GM19238 (cell line): ENCODE measurements at regions not wholly inside any gene's neighbourhood (a gene's known extent, or its start where the extent isn't known, plus 50 kb on each side); places are given as distances from the start of the nearest gene placed in this dataset.

Experiments
- DNase-seq: peaks from one replicate; pipeline ENCODE4 v3.0.0; 2011; ENCODE audit warnings: low spot score; ENCODE audit not compliant: insufficient read length

DNA sequence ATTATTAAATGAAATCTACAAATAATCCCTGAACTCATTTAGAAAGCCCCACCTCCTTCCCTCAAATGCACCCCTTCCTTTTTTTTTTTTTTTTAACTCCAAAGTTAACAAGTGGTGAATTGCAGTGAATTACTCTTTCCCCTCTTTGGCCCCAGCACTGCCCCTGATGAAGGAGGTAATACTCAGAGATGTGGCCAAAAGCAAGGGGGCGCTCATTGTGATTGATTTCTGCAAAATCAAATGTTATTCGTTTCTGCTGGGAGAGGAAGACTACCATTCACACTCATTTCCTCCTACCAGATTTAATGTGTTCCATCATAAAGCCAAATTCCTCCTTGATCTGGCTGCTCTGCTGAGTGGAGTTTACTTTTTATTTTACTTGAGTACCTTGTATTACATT lies 259.4 kb downstream of the GPD2 start:
- DNase-seq, result no peak

DNA sequence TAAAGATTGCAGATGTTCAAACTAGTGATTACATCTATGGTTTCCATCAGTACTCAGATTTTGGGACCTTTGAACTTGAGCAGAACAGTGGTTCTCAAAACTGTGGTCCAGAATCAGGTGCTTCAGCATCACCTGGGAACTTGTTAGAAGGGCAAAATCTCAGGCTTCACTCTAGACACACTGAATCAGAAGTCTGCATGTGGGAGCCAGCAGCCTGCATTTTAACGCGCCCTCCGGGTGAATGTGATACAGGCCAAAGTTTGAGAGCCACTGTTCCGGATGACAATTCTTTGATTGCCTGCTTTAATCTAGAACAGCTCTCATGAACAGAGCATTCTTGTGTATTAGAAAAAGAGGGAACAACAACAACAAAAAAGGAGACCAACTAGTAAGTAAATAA lies 261.7 kb downstream of the GPD2 start:
- no peak for DNase-seq

DNA sequence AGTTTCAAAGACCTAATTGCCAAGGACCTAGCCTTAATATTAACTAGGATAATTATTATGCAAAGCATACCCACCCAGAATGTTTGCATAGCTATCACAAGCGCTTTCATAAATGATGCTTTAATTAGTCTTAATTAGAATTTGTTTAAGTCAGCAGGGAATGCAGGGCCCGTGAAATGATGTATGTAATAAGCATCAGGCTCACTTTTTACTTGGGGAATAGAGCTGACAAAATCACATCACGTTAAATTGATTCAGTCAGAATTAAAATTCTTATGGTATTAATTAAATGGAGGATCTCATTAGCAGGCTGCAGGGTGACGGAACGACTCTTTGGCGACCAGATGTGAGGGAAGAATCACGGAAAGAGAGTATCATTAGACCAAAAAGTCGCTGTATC lies 264.5 kb downstream of the GPD2 start:
- no peak for DNase-seq

DNA sequence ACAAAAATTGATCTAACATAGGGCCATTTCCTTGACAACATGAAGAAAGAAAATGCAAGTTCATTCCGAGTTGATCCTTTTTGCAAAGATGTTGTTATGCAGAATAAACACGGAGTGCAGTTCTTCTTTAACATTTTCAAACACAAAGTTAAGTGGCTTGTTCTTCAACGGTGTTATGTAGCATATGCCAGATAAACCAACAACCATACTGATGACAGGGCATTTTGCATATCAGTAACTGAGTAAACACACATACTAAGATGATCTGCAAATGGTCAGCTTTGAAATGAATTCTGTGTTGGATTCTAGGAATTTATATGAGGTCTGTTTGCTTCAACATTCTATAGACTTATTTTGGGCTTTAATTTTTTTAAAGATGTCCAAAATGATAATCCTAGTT lies 266.4 kb downstream of the GPD2 start:
- no peak for DNase-seq

DNA sequence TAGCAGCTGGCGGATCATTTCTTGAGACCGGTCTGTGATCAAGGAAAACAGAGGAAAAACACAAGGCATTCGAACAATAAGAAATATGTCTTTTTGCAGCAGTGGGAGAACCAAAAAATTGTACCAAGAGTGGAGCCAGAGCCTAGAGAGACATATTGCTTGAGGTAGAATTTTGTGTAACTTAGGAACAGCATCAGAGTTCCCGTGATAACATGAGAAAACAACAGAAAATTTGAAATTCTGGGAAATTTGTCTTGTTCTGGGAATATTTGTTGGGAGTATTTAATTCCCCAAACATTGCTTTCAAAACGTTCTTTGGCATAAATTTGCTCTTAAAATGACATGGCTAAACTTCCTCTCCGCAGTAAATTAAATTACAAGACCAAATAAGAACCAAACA lies 267.5 kb downstream of the GPD2 start:
- no peak for DNase-seq

DNA sequence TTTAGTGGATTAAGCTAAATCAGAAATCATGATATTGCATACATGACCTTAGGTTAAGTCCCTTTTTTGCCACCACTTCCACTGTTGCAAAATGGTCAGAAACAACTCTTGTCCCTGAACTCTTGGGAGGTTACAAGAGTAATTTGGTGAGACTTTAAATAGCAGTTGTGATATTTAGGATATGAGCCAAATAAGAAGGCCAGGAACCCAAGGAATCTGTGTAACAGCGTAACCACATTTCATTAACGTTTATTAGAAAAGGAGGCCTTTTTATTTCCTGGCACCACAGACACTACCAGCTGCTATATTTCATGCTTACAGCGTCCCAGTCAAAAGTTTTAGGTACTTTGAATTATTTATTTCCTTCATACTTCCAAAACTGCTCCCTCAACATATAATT lies 268.0 kb downstream of the GPD2 start:
- DNase-seq, result no peak

DNA sequence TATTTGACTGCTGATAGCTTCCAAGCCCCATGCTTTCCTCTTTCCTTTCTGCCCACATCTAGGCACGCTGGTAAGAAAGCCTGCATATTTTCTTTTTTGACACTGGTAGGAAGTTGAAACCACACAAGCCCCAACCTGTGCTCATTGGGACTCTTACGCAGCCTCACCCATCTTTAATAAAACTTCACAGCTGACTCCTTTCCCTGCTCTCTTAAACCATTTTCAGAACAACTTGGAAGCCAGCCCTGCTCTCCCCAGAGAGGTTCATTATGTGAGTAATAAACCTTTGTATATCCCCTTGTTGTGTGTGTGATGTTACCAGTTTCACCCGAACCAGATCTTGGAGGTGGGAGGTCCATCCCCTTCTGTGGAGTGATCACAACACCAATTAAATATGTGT lies 268.4 kb downstream of the GPD2 start:
- DNase-seq, result no peak

DNA sequence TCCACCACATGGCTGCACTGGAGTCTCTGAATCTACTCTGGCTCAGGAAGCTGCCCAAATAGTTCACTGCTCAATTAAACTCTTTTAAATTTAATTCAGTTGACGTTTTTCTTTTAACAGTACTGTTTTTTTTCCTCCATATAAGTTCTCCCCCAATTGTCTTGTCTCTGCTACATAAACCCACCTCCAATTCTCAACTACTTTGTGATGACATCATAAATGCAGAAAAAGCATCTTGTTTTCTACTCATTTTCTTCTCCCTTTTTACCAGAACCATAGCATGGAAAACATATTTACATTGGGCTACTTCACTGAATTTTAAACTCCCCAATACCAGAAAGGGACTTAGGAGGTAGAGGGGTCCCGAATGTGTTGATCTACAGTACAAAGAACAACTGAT lies 270.4 kb downstream of the GPD2 start:
- no peak for DNase-seq

DNA sequence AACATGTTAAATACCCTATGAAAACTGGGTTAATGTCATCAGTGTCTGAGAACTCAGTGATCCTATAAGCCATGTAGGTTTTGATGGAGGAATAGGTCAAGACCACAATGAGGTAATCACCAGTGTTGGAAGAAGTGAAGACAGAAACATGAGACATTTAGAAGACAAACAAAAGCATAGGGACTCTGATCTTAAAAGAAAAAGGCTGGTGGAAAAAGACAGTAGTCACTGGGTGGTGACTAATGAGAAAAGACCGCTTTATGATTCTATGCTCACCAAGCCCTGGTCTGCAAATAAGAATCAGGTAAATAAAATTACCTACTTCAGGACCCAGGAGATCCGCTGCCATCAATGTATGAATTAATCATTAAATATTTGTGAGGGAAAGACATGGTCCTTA lies 271.9 kb downstream of the GPD2 start:
- DNase-seq, result no peak

DNA sequence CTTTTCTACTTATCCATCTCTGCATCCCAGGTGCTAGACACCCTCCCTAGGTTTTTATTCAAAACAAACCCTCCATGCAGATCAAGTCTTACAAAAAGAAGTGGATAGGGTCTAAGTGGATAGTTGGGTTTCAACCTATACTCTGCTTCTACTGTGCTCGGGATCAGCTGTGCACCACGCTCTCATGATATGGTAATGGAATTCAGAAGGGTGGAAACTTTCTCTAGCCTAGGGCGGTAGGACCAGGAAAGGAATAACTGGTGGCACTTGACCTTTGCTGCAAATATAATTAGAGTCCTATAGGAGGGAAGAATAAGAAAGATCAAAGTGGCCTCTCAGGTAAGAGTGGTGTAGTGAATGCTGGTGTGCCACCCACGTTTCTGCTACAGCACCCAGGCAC lies 272.9 kb downstream of the GPD2 start:
- no peak for DNase-seq

DNA sequence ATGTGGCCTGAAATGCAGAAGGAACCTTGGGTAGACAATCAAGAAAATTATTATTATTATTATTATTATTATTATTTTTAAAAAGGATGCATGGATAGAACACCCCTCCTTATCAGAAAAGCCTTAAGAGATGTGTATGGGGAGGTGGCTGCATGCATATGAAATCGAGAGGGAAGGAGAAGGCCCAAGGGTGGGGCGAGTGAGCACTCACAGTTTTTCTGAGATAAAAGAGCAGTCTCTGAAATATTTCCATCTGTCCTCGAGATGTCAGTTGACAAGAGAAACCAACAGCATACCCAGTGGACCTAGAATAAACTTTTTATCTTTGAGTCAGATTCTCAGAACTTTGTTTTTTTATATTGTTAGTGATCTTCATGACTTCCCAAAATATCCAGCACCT lies 282.9 kb downstream of the GPD2 start:
- no peak for DNase-seq

DNA sequence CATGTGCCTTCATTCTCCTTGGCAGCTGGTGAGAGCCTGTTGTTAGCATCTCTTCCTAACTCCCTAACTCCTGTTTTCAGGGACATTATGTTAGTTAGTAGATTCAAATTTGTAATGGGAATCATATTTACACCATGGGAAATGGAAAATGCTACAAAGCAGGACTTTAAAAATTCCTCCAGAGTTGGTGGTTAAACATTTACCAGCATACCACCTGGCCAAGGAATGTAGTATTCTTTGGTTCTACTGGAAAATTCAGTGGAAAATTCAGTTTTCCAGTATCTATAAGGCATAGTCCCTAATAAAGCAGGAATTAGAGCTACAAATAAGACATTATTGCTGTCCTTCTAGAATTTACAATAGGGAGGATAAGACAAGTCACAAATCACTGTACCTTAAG lies 291.7 kb downstream of the GPD2 start:
- DNase-seq, result no peak

DNA sequence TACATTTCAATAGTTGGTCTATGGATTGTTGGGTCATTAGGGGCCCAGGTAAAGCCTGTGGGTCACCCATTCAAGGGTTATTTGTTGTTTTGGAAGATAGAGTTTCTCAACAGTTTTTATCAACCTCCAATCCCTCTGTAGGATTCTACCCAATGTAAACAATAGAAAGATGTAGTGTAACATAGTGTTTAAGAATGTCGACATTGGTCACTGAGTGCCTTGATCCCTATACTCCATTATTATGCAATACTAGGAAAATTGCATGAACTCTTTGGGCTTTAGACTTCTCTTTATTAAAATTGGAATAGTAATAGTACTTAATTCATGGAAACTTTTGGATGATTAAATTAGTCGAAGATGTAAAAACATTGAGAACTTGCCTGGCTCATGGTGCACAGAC lies 292.1 kb downstream of the GPD2 start:
- DNase-seq, result no peak

DNA sequence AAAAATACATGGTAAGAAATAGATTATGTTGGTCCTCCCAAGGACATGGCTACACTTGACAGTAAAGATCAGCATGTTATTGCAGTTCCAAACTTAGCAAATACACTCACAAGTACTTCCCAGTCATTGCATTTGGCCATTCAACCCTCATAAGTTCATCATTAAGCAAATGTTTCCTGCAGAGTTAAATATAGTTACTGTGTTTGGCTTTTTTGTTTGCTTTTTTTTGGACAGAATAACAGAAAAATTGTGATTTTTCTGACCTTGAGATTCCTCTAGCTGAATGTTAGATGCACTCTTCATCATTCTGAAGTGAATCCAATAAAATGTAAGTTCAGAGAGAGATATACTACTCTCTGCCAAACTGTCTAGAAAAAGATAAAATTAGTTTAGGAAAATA lies 295.3 kb downstream of the GPD2 start:
- no peak for DNase-seq

DNA sequence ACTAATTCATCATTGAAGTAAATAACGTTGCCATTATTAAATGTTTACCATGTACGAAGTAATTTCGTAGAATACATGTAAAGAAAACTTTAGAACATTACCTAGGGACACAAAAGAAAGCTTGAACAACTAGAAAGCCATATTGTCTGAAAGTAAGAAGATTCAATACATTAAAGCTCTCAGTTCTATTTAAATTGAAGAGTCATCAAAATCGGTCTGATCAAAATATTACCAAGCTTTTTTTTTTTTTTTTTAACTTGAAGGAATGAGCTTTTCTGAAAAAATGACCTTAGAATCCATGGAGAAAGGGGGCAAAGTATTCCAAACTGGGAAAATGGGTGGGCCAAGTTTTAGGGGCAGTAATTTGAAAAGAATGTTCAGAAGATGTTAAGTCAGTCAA lies 300.8 kb downstream of the GPD2 start:
- no peak for DNase-seq

DNA sequence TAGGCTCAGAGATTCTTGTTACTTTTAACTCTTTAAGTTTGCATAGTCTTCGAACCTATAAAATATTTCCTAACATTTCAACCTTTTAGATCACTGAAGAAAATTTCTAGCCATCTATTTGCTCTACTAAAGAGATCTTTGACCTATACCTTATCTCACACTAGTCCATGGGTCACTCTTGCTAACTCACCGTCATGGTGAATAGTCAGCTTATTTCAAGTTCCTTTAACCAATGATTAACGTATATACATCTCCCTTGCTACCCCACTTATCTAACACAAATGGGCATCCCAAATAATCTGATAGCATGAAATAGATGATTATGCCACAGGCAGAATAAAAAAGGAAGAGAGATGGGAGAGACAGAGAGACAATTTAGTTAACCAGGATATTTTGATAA lies 303.1 kb downstream of the GPD2 start:
- DNase-seq, result no peak

DNA sequence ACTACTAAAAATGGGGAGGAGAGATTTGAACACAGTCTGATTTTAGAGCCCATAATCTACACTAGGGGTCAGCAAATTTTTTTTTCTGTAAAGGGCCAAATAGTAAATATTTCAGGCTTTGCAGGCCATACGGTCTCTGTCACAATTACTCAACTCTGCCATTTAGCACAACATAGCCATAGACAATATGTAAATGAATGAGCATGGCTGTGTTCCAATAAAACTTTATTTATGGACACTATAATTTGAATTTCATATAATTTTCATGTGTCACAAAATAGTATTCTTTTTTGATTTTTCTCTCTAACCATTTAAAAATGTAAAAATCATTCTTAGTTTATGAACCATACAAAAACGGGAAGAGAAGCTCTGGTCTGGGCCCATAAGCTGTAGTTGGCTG lies 309.4 kb downstream of the GPD2 start:
- DNase-seq, result no peak

DNA sequence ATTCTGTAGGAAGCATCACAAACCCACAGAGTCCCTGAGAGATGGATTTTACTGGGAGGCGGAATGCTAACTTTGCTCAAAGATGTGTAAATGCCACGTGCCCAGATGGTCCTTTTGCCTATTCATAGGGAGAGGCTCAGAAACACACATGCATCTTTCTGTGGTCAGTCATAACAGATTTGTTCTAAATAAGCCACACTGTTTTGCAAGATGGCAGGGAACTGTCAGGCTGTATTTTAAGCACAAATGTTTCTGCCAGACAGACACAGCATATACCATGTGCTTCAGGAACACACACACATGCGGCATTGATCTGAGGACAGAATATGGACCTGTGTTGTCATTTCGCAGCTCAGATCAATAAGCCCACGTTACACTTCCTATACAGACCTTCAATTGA lies 312.0 kb downstream of the GPD2 start:
- no peak for DNase-seq

DNA sequence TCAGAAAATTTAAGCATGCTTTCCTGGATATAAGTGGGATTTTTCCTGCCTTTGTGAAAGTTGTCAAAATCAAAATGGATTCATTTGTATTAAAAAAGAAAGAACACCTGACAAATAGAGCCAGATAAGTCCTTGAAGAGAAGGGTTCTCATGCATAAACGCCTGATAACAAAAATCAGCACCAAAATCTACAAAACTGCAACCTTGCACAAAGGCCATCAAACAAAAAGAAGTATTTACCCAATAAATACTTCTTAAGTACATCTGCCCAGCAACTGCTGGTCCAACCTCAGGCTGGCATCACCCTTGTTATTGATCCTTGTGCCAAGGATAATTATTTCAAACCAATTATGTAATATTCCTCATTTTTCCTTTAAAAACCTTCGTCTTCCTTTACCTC lies 315.9 kb downstream of the GPD2 start:
- DNase-seq, result no peak

DNA sequence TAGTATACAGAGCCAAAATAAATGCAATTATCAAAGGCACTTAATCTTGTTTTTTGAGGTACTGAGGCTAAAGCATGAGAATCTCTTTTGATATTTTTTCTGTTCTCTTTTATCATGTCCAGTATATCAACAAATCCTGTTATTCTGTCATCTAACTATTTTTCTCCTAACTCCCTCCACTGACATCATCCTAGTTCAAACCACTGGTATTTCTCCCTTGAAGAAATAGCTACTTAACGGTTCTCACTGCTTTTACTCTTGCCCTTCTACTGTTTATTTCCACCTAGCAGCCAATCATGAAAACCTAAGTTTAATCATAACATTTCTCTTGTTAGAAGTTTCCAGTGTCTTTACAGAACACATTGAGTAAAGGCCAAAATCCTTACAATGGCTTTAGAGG lies 317.6 kb downstream of the GPD2 start:
- no peak for DNase-seq

DNA sequence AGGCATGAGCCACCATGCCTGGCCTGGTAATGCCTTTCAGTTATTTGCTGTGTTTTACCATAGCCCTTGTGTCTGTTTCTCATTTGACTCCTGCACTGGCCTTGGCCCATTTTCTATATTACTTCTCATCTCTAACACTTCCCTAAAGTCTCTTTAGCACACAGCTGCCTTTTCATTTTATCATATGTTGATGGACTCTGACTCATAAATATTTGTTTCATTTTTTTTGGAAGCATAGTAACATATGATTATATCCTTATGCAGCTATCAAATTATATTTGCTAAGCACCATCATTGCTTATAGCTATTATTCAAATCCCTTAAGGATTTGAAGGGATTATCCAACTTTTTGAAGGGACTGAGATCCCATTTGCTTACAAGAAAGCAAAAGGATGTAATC lies 320.3 kb downstream of the GPD2 start:
- DNase-seq, result no peak

DNA sequence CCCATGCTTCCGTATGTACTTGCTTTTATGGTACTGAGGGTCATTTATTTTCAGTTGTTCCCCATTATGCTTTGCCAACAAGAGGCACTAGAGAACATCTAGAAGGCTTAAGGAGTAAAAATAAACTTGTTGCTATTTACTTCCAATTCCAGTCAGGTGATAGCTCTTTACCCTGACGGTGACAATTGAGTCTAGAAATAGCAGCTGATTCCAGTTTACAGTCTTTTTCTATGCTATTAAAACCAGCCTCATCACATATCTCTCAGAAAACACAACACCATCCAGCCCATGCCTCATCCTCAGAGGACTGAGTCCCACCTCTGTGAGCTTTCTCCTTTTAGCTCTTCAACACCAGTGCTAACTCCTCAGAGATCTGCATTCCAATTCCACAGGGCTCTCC lies 327.0 kb downstream of the GPD2 start:
- no peak for DNase-seq

DNA sequence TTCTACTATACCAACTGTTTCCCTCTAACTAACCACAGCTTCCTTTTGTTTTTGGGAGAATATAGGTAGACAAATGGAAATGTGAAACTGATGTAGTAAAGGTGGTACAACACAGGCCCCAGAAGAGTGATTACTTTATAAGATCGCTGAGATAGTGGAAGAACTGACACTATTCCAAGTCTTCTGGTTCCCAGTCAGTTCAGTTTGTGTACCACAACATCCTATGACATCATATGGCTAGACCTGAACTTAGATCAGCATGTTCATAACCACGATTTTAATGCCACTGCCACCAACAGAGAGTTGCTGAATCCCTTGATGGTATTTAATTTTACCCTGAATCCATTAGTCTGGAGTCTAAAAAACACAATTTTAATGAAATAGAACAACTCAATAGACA lies 328.9 kb downstream of the GPD2 start:
- no peak for DNase-seq

DNA sequence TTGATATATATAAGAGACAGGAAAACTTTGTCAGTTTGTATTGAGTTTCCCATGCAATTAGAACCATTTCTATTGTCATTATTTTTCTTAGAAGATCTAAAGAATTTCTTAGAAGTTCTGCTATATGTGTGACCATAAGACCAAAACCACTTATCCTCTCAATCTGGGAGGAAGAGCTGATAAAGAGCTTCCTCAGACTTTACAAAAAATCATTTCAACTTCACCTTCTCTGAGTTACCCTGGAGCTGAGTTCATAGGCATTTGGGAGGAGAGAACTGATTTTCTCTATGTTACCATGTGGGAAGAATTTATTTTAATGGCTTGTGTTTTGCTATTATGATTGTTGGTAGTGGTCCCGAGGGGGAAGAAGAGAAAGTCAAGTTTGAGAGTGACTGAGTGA lies 329.3 kb downstream of the GPD2 start:
- DNase-seq, result no peak

DNA sequence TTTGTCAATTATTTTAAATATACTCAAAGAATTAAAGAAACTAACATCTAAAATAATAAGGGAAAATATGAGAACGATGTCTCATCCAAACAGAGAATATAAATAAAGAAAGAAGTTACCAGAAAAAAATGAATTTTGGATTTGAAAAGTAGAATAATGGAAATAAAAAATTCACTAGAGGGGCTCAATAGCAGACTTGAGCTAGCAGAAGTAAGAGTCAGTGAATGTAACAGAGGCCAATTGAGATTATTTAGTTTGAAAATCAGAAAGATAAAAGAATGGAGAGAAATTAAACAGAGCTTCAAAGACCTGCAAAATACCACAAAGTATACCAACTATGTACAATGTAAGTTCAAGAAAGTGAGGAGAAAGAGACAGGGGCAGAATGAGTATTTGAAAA lies 333.6 kb downstream of the GPD2 start:
- DNase-seq, result no peak
